B cell (primary cell): ENCODE measurements at regions not wholly inside any gene's neighbourhood (a gene's known extent, or its start where the extent isn't known, plus 50 kb on each side); places are given as distances from the start of the nearest gene placed in this dataset.

Source experiments
- EZH2 ChIP-seq: IDR thresholded peaks from 2 replicates; pipeline ENCODE4 v1.6.1; 2012; ENCODE audit warnings: borderline replicate concordance, low read depth, mild to moderate bottlenecking, moderate library complexity, low read length; ENCODE audit not compliant: insufficient read depth, poor library complexity, severe bottlenecking
- TF ChIP-seq, protein P1 (sequence below): fragments of 200-600 bp; IDR thresholded peaks from one replicate; pipeline ENCODE4 v1.8.0; 2022; ENCODE audit warnings: antibody characterized with exemption, mild to moderate bottlenecking

DNA sequence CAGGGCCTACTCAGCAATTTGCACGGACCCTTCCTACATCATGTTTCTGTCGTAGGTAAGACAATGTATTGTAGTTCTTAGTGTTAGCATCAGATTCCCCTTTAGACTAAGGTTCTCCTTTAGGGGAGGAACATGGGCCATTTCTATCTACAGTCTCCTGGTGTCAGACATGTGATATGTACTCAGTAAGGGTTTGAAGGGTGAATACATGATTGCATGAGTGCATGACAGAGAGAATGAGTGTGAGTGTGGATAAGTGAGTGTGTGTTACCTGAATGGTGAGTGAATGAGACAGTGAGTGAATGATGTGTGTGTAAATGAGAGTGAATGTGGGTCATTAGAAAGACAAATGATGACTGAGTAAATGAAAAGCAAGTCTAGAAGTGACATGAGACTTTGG is 476.8 kb downstream of the HAPSTR1 start:
- TF ChIP-seq, protein P1, sequence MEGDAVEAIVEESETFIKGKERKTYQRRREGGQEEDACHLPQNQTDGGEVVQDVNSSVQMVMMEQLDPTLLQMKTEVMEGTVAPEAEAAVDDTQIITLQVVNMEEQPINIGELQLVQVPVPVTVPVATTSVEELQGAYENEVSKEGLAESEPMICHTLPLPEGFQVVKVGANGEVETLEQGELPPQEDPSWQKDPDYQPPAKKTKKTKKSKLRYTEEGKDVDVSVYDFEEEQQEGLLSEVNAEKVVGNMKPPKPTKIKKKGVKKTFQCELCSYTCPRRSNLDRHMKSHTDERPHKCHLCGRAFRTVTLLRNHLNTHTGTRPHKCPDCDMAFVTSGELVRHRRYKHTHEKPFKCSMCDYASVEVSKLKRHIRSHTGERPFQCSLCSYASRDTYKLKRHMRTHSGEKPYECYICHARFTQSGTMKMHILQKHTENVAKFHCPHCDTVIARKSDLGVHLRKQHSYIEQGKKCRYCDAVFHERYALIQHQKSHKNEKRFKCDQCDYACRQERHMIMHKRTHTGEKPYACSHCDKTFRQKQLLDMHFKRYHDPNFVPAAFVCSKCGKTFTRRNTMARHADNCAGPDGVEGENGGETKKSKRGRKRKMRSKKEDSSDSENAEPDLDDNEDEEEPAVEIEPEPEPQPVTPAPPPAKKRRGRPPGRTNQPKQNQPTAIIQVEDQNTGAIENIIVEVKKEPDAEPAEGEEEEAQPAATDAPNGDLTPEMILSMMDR, result no peak
- no peak for TF ChIP-seq EZH2
